LHCN-M2 (cell line): ENCODE measurements at regions not wholly inside any gene's neighbourhood (a gene's known extent, or its start where the extent isn't known, plus 50 kb on each side); places are given as distances from the start of the nearest gene placed in this dataset.

ENCODE experiments used
- DNase-seq: peaks from one replicate; pipeline ENCODE4 v3.0.0-alpha.2; 2012; ENCODE audit warnings: low read depth

- no peak for DNase-seq
Measured at GRCh38 chr7:51802718-51803117, 486.1 kb upstream of the COBL start.

GRCh38 chr7:51797371-51797770 lies 480.8 kb upstream of the COBL start:
- DNase-seq: no peak

GRCh38 chr7:51792796-51793195 lies 476.2 kb upstream of the COBL start:
- no peak for DNase-seq

GRCh38 chr7:51789489-51789888 lies 472.9 kb upstream of the COBL start:
- DNase-seq: no peak

GRCh38 chr7:51786284-51786683 lies 469.7 kb upstream of the COBL start:
- no peak for DNase-seq

- DNase-seq: no peak
Measured at GRCh38 chr7:51785876-51786275, 469.3 kb upstream of the COBL start.

- no peak for DNase-seq
Measured at GRCh38 chr7:51785171-51785570, 468.6 kb upstream of the COBL start.

GRCh38 chr7:51783241-51783640 lies 466.6 kb upstream of the COBL start:
- no peak for DNase-seq

GRCh38 chr7:51778121-51778520 lies 461.5 kb upstream of the COBL start:
- no peak for DNase-seq

- no peak for DNase-seq
Measured at GRCh38 chr7:51774178-51774577, 457.6 kb upstream of the COBL start.

GRCh38 chr7:51772190-51772589 lies 455.6 kb upstream of the COBL start:
- no peak for DNase-seq

GRCh38 chr7:51764976-51765375 lies 448.4 kb upstream of the COBL start:
- DNase-seq: no peak

- no peak for DNase-seq
Measured at GRCh38 chr7:51759985-51760384, 443.4 kb upstream of the COBL start.

GRCh38 chr7:51757960-51758359 lies 441.4 kb upstream of the COBL start:
- no peak for DNase-seq

GRCh38 chr7:51732951-51733350 lies 416.3 kb upstream of the COBL start:
- no peak for DNase-seq

GRCh38 chr7:51732116-51732515 lies 415.5 kb upstream of the COBL start:
- DNase-seq: no peak

- DNase-seq: no peak
Measured at GRCh38 chr7:51731075-51731474, 414.5 kb upstream of the COBL start.

GRCh38 chr7:51727441-51727840 lies 410.8 kb upstream of the COBL start:
- no peak for DNase-seq

GRCh38 chr7:51706851-51707250 lies 390.2 kb upstream of the COBL start:
- no peak for DNase-seq

GRCh38 chr7:51705701-51706100 lies 389.1 kb upstream of the COBL start:
- no peak for DNase-seq

GRCh38 chr7:51702673-51703072 lies 386.1 kb upstream of the COBL start:
- DNase-seq: no peak

GRCh38 chr7:51701935-51702334 lies 385.3 kb upstream of the COBL start:
- DNase-seq: no peak

GRCh38 chr7:51700593-51701215 lies 384.1 kb upstream of the COBL start:
- DNase-seq: no peak

GRCh38 chr7:51693258-51693657 lies 376.6 kb upstream of the COBL start:
- no peak for DNase-seq
